ENCODE measurements at regions not wholly inside any gene's neighbourhood (a gene's known extent, or its start where the extent isn't known, plus 50 kb on each side); places are given as distances from the start of the nearest gene placed in this dataset.

- no peak overlapping the region for H3K4me3 ChIP-seq (ENCODE audit: low read length)
- TF ChIP-seq, protein P1, sequence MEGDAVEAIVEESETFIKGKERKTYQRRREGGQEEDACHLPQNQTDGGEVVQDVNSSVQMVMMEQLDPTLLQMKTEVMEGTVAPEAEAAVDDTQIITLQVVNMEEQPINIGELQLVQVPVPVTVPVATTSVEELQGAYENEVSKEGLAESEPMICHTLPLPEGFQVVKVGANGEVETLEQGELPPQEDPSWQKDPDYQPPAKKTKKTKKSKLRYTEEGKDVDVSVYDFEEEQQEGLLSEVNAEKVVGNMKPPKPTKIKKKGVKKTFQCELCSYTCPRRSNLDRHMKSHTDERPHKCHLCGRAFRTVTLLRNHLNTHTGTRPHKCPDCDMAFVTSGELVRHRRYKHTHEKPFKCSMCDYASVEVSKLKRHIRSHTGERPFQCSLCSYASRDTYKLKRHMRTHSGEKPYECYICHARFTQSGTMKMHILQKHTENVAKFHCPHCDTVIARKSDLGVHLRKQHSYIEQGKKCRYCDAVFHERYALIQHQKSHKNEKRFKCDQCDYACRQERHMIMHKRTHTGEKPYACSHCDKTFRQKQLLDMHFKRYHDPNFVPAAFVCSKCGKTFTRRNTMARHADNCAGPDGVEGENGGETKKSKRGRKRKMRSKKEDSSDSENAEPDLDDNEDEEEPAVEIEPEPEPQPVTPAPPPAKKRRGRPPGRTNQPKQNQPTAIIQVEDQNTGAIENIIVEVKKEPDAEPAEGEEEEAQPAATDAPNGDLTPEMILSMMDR (conservative IDR thresholded peaks at IDR 0.05; ENCODE audit: low read depth, low read length) = no peak
- no peak for DNase-seq (ENCODE audit: low read depth)
These were observed 118.5 kb upstream of the ANK2 start for GRCh38 chr4:112931001-112931400.

DNA sequence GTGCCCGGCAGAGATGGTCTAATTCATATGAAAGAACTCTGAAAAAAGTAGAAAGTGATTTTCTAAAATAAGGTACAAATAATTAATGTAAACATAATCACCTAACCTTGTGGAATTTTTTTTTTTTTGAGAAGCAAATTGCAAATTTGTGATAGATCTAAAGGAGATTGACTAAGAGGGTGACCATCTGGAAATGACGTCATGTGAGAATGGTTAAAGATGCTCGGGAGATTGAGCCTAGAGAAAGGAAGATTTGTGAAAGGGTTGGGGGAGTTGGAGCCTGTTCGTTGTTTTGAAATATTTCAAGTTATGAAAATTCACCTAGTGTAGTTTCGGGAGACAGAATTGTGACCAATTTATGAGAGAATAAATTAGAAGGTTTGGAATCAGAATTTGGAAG, 115.7 kb upstream of the ANK2 start:
- DNase-seq (ENCODE audit: low read depth) = no peak
- TF ChIP-seq, protein P1 (conservative IDR thresholded peaks at IDR 0.05; ENCODE audit: low read depth, low read length) = no peak
- no peak overlapping the region for H3K4me3 ChIP-seq (ENCODE audit: low read length)

DNA sequence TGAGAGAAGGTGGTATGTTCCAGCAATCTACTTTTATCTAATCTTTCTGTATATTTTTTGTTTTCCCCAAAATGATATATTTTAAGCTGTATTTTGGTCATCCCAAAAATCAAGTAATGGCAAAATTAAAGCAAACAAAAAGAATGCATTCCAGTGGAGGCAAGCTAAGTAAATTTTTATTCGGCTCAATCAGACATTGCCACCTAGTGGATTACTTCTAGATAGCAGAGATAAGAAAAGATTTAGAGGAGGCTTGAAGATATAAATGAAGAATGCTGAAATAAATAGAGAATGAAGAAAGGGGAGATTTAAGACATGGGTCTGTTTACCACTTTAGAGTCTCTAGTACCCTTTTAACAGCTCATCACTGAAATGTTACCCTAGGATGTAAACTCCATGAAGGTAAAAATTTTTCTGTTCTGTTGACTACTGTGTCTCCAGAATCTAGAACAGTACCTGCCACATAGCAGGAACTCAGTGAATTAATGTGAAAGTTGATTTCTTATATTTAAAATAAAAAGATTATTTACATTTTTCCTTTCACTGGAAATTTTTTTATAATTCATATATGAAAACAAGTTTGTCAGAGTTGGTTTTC, 110.9 kb upstream of the ANK2 start:
- no peak overlapping the region for H3K4me3 ChIP-seq (ENCODE audit: low read length)
- DNase-seq (ENCODE audit: low read depth) = no peak
- TF ChIP-seq, protein P1 (conservative IDR thresholded peaks at IDR 0.05; ENCODE audit: low read depth, low read length) = peak; percentile 74

- DNase-seq (ENCODE audit: low read depth) = no peak
- no peak overlapping the region for H3K4me3 ChIP-seq (ENCODE audit: low read length)
- TF ChIP-seq, protein P1 (conservative IDR thresholded peaks at IDR 0.05; ENCODE audit: low read depth, low read length) = no peak
These were observed 109.6 kb upstream of the ANK2 start for GRCh38 chr4:112939901-112940300.

DNA sequence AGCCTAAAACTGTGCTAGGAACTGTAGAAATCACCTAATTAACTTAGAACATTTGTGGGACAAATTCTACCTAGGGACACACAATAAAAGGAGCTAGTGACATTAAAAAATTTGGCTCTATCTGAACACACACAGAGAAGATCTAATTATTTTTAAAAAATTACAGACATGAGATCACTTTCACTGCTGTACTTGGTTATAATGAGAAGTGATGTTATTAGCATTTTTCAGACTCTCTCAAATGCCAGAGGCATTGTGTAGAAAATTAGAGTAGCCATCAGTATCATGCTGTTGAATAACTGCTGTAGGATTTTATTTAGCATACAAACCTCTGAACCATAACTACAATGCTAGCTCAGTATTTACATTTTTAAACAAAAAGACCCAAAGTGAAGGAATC, 109.1 kb upstream of the ANK2 start:
- H3K4me3 ChIP-seq (ENCODE audit: low read length) = no peak overlapping the region
- no peak for DNase-seq (ENCODE audit: low read depth)
- TF ChIP-seq, protein P1 (conservative IDR thresholded peaks at IDR 0.05; ENCODE audit: low read depth, low read length) = no peak

- no peak for DNase-seq (ENCODE audit: low read depth)
- TF ChIP-seq, protein P1 (conservative IDR thresholded peaks at IDR 0.05; ENCODE audit: low read depth, low read length) = no peak
These were observed 107.4 kb upstream of the ANK2 start for GRCh38 chr4:112942077-112942476.

DNA sequence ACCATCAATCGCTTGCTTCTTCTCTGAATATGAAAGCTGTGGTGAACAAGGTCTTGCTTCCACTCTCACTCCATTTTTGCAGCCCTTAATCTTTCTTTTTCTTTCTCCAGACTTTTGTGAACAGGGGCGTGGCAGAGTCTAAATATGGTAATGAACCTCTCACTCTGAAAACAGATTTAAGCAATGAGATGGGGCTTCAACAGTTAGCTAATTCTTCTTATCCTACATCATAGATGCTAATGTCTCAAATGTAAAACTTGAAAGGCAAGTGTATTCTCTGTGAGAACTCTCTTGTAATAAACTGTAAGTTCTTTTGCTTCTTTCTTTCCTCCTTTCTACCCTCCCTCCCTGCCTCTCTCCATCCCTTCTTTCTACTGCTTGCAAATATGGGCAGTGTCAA, 106.5 kb upstream of the ANK2 start:
- TF ChIP-seq, protein P1 (conservative IDR thresholded peaks at IDR 0.05; ENCODE audit: low read depth, low read length) = no peak
- DNase-seq (ENCODE audit: low read depth) = no peak
- H3K4me3 ChIP-seq (ENCODE audit: low read length) = no peak overlapping the region

More at GRCh38 chr4:112942077-112942476, 107.4 kb upstream of the ANK2 start:
- no peak overlapping the region for H3K4me3 ChIP-seq (ENCODE audit: low read length)

All from retinal pigment epithelial cell (primary cell).